ENCODE measurements at regions not wholly inside any gene's neighbourhood (a gene's known extent, or its start where the extent isn't known, plus 50 kb on each side); places are given as distances from the start of the nearest gene placed in this dataset.

- no peak for TF ChIP-seq CTCF (conservative IDR thresholded peaks at IDR 0.05; ENCODE audit: low read depth, low read length)
- no peak for TF ChIP-seq EZH2 (IDR thresholded peaks at IDR 0.05; ENCODE audit: borderline replicate concordance, low read depth, low read length, poor library complexity, severe bottlenecking)
Measured at GRCh38 chr4:60780874-60781273, 419.3 kb upstream of the ADGRL3 start.
